ENCODE measurements at regions not wholly inside any gene's neighbourhood (a gene's known extent, or its start where the extent isn't known, plus 50 kb on each side); places are given as distances from the start of the nearest gene placed in this dataset.
"Not testable (repeated sequence)": the region's sequence is repeated elsewhere in the genome, so short reads cannot be mapped to it uniquely, and the experiment has no call there.

GRCh38 chr1:117734403-117734802 is 128.6 kb downstream of the TENT5C start:
- Mint-ChIP-seq H3K9me3 (ENCODE audit: low read depth) (no peaks in the 10 kb centered on the region), H3K4me3 (no peak overlapping the region), H3K27ac (no peak overlapping the region), H3K36me3 (ENCODE audit: low read depth) (no peaks in the 10 kb centered on the region), H3K27me3 (no peaks in the 10 kb centered on the region), H3K4me1 (peaks cover 4% of the 10 kb centered on the region)
- intact Hi-C loops (cut with DNase I, micrococcal nuclease), result no loop called here
- DNase-seq, result no peak
- ChIA-PET CTCF (interaction anchor here (0.6 to 1.3 kb wide), 2 partner anchors 20 to 24 kb away, joined by 3 to 4 read pairs; no protein-coding TSS in a partner anchor), POLR2A (interaction anchor here (0.7 kb wide), 1 partner anchor 120 kb away, joined by 3 read pairs; no protein-coding TSS in a partner anchor)
- ATAC-seq, result no peak

DNA sequence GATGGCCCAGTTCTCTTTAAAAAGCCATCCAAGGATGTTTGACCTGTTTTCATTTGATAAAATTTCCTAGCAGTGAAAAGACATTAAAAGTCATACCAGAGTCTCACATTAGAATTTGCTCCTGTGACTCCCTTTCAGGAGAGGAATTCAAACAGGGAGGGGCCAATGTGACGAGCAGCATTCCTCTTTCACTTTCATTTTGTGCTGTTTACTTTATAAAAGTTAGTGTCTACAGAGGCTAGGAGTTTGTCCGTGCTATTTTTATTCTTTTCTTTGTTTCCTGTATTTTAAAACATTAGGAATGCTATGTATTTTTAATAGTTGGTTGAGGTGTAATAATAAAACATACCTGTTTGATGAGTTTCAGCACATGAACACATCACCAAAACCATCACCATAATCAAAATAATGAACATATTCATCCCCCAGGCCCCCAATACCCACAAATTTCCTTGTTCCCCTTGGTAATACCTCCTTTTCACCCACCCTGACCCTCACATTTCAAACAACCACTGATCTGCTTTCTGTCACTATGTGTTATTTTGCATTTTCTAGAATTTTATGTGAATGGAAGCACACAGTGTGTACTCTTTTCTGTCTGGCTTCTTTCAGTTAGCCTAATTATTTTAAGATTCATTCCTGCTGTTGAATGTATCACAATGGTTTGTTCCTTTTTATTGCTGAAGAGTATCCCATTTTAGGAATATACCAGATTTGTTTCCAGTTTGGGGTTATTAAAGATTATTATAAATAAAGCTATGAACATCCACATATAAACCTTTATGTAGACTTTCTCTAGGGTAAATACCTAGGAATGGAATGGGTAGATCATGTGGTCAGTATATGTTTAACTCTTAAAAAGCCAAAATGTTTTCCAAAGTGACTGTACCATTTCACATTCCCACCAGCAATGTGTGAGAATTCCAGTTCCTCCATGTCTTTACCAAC is 129.5 kb downstream of the TENT5C start:
- Mint-ChIP-seq H3K9me3 (ENCODE audit: low read depth) (no peaks in the 10 kb centered on the region), H3K27ac (peak overlapping the region; percentile 93), H3K27me3 (no peaks in the 10 kb centered on the region), H3K36me3 (ENCODE audit: low read depth) (no peaks in the 10 kb centered on the region), H3K4me1 (peaks cover 4% of the 10 kb centered on the region), H3K4me3 (peak overlapping the region; percentile 54)
- intact Hi-C loops (cut with DNase I, micrococcal nuclease), result loop anchor here in 1 of 2 experiments (1.0 to 5.0 kb wide), 2 partner anchors 130 to 198 kb away; no protein-coding TSS in a partner anchor
- DNase-seq (peak; percentile 51), ATAC-seq (peak; percentile 74)
- CTCF ChIA-PET, result interaction anchor here (0.6 to 2.9 kb wide), 3 partner anchors 19 to 23 kb away, joined by 3 to 21 read pairs (median 4); no protein-coding TSS in a partner anchor
- POLR2A ChIA-PET, result interaction anchor here (0.7 kb wide), 1 partner anchor 120 kb away, joined by 3 read pairs; no protein-coding TSS in a partner anchor

DNA sequence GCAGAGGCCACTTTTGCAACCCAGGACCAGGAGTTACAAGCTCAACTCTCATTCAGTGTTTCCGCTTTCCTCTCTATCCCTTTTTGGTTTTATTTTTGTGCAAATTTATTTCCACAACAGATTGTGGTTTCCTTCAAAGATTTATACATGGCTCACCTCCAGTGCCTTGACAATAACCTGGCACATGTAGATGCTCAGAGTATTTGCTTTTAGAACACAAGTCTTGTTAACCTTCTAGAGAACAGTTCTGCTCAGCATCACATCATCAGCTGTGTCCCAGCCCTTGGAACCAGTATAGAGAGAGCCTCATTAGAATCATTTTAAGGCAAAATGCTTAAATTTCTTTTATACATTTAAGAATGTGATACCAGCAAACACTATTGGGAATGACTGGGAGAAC is 133.7 kb downstream of the TENT5C start:
- H3K27ac Mint-ChIP-seq, result no peak overlapping the region
- H3K4me3 Mint-ChIP-seq, result no peak overlapping the region
- DNase-seq (no peak), ATAC-seq (no peak)
- H3K9me3 Mint-ChIP-seq (ENCODE audit: low read depth), result no peaks in the 10 kb centered on the region
- H3K27me3 Mint-ChIP-seq, result no peaks in the 10 kb centered on the region
- intact Hi-C loops (cut with DNase I, micrococcal nuclease), result loop anchor here in 1 of 2 experiments (5.0 kb wide), 1 partner anchor 202 kb away; no protein-coding TSS in a partner anchor
- H3K4me1 Mint-ChIP-seq, result peaks cover 4% of the 10 kb centered on the region
- POLR2A ChIA-PET, result no interaction called here
- CTCF ChIA-PET, result interaction anchor here (1.4 to 1.5 kb wide), 2 partner anchors 19 to 205 kb away, joined by 3 to 4 read pairs; no protein-coding TSS in a partner anchor
- H3K36me3 Mint-ChIP-seq (ENCODE audit: low read depth), result no peaks in the 10 kb centered on the region

DNA sequence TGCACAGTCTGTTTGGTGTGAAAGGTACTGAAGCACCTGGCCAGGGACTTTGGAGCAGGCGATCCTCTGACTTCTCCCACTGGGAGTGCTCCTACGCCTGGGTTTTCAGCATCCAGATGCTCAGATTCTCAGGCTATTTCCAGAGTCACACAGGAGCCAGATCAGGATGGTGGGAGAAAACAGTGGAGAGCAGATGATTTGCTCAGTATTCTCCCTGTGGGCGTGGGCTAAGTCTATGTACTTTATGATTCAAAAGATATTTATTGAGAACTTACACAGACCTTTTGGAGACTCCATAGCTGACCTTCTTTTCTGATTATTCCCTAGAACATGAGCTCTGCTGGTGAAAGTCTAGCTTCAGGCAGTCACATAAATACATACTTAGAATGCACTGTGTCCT is 134.6 kb downstream of the TENT5C start:
- Mint-ChIP-seq H3K27ac (no peak overlapping the region), H3K36me3 (ENCODE audit: low read depth) (no peaks in the 10 kb centered on the region), H3K4me1 (peaks cover under 1% of the 10 kb centered on the region), H3K4me3 (no peak overlapping the region), H3K9me3 (ENCODE audit: low read depth) (no peaks in the 10 kb centered on the region), H3K27me3 (no peaks in the 10 kb centered on the region)
- ChIA-PET CTCF (interaction anchor here (0.6 to 1.6 kb wide), 4 partner anchors 20 to 206 kb away, joined by 3 to 7 read pairs (median 4); no protein-coding TSS in a partner anchor), POLR2A (no interaction called here)
- ATAC-seq (no peak), DNase-seq (no peak)
- intact Hi-C loops (cut with DNase I, micrococcal nuclease), result no loop called here

- POLR2A ChIA-PET, result interaction anchor here (0.7 kb wide), 1 partner anchor 8 kb away, joined by 3 read pairs; no protein-coding TSS in a partner anchor
- H3K9me3 Mint-ChIP-seq (ENCODE audit: low read depth); H3K4me1 Mint-ChIP-seq; ATAC-seq; H3K4me3 Mint-ChIP-seq; DNase-seq; H3K27ac Mint-ChIP-seq; intact Hi-C loops (cut with DNase I, micrococcal nuclease); H3K36me3 Mint-ChIP-seq (ENCODE audit: low read depth): not testable (repeated sequence)
- H3K27me3 Mint-ChIP-seq, result peaks cover 15% of the 10 kb centered on the region
- CTCF ChIA-PET, result interaction anchor here (0.7 to 2.5 kb wide), 4 partner anchors 8 to 211 kb away, joined by 3 to 7 read pairs (median 5); no protein-coding TSS in a partner anchor
Observed at GRCh38 chr1:117746565-117746964, 140.7 kb downstream of the TENT5C start.

- DNase-seq (no peak), ATAC-seq (no peak)
- CTCF ChIA-PET, result interaction anchor here (2.5 kb wide), 1 partner anchor 213 kb away, joined by 7 read pairs; no protein-coding TSS in a partner anchor
- H3K9me3 Mint-ChIP-seq (ENCODE audit: low read depth), result peaks cover 10% of the 10 kb centered on the region
- H3K27me3 Mint-ChIP-seq, result peaks cover 15% of the 10 kb centered on the region
- H3K27ac Mint-ChIP-seq, result no peak overlapping the region
- H3K4me3 Mint-ChIP-seq, result no peak overlapping the region
- no peaks in the 10 kb centered on the region for H3K4me1 Mint-ChIP-seq
- intact Hi-C loops (cut with DNase I, micrococcal nuclease), result no loop called here
- POLR2A ChIA-PET, result no interaction called here
- H3K36me3 Mint-ChIP-seq (ENCODE audit: low read depth), result no peaks in the 10 kb centered on the region
Observed at GRCh38 chr1:117747605-117748004, 141.8 kb downstream of the TENT5C start.

GRCh38 chr1:117751321-117751720 is 145.5 kb downstream of the TENT5C start:
- no peak for ATAC-seq
- Mint-ChIP-seq H3K27ac (no peak overlapping the region), H3K4me1 (peaks cover 8% of the 10 kb centered on the region), H3K36me3 (ENCODE audit: low read depth) (no peaks in the 10 kb centered on the region), H3K4me3 (no peak overlapping the region), H3K27me3 (peaks cover 22% of the 10 kb centered on the region), H3K9me3 (ENCODE audit: low read depth) (peaks cover 2% of the 10 kb centered on the region)
- POLR2A ChIA-PET, result no interaction called here
- no peak for DNase-seq
- intact Hi-C loops (cut with DNase I, micrococcal nuclease), result loop anchor here in 1 of 2 experiments (5.0 kb wide), 1 partner anchor 144 kb away; the partner anchor contains the start of gene TENT5C
- CTCF ChIA-PET, result interaction anchor here (9.7 kb wide), 1 partner anchor 241 kb away, joined by 156 read pairs; no protein-coding TSS in a partner anchor

GRCh38 chr1:117752661-117753060 is 146.8 kb downstream of the TENT5C start:
- peaks cover 8% of the 10 kb centered on the region for H3K4me1 Mint-ChIP-seq
- ATAC-seq (no peak), DNase-seq (no peak)
- no peaks in the 10 kb centered on the region for H3K9me3 Mint-ChIP-seq (ENCODE audit: low read depth)
- H3K27ac Mint-ChIP-seq, result no peak overlapping the region
- intact Hi-C loops (cut with DNase I, micrococcal nuclease), result loop anchor here in 1 of 2 experiments (5.0 kb wide), 1 partner anchor 145 kb away; the partner anchor contains the start of gene TENT5C
- H3K4me3 Mint-ChIP-seq, result no peak overlapping the region
- H3K36me3 Mint-ChIP-seq (ENCODE audit: low read depth), result no peaks in the 10 kb centered on the region
- POLR2A ChIA-PET, result no interaction called here
- CTCF ChIA-PET, result interaction anchor here (1.0 to 9.7 kb wide), 9 partner anchors 9 to 242 kb away, joined by 3 to 164 read pairs (median 17); no protein-coding TSS in a partner anchor
- peaks cover 27% of the 10 kb centered on the region for H3K27me3 Mint-ChIP-seq

GRCh38 chr1:117753232-117753631 is 147.4 kb downstream of the TENT5C start:
- Mint-ChIP-seq H3K4me1 (peaks cover 9% of the 10 kb centered on the region), H3K9me3 (ENCODE audit: low read depth) (no peaks in the 10 kb centered on the region), H3K36me3 (ENCODE audit: low read depth) (no peaks in the 10 kb centered on the region), H3K27ac (no peak overlapping the region), H3K27me3 (peaks cover 28% of the 10 kb centered on the region), H3K4me3 (no peak overlapping the region)
- intact Hi-C loops (cut with DNase I, micrococcal nuclease), result loop anchor here in 1 of 2 experiments (5.0 kb wide), 1 partner anchor 146 kb away; the partner anchor contains the start of gene TENT5C
- DNase-seq (no peak), ATAC-seq (no peak)
- ChIA-PET POLR2A (no interaction called here), CTCF (interaction anchor here (0.8 to 9.7 kb wide), 21 partner anchors 10 to 686 kb away, joined by 3 to 164 read pairs (median 5); no protein-coding TSS in a partner anchor)

- POLR2A ChIA-PET, result interaction anchor here (0.5 kb wide), 1 partner anchor 35 kb away, joined by 3 read pairs; no protein-coding TSS in a partner anchor
- peak; percentile 67 for ATAC-seq
- no peaks in the 10 kb centered on the region for H3K9me3 Mint-ChIP-seq (ENCODE audit: low read depth)
Observed at GRCh38 chr1:117753652-117754051, 147.8 kb downstream of the TENT5C start.

More at GRCh38 chr1:117753652-117754051, 147.8 kb downstream of the TENT5C start:
- no peak for DNase-seq
- Mint-ChIP-seq H3K27me3 (peaks cover 30% of the 10 kb centered on the region), H3K4me1 (peaks cover 13% of the 10 kb centered on the region), H3K4me3 (no peak overlapping the region), H3K27ac (no peak overlapping the region), H3K36me3 (ENCODE audit: low read depth) (no peaks in the 10 kb centered on the region)
- CTCF ChIA-PET, result interaction anchor here (0.6 to 9.7 kb wide), 36 partner anchors 8 to 686 kb away, joined by 3 to 164 read pairs (median 4); no protein-coding TSS in a partner anchor
- intact Hi-C loops (cut with DNase I, micrococcal nuclease), result loop anchor here (1.0 to 5.0 kb wide), 4 partner anchors 142 to 241 kb away; partner anchors contain the start of gene TENT5C (in 1 of the 2)

All from activated CD4-positive, alpha-beta T cell treated with anti-CD3 and anti-CD28 coated beads for 36 hours (primary cell).